ENCODE measurements at regions not wholly inside any gene's neighbourhood (a gene's known extent, or its start where the extent isn't known, plus 50 kb on each side); places are given as distances from the start of the nearest gene placed in this dataset.

GRCh38 chr5:35356725-35357124 lies 126.4 kb upstream of the PRLR start:
- Histone ChIP-seq H3K4me3 (no peak overlapping the region), H3K27me3 (no peaks in the 10 kb centered on the region), H3K27ac (no peak overlapping the region), H3K9me3 (no peaks in the 10 kb centered on the region), H3K36me3 (no peaks in the 10 kb centered on the region), H3K4me1 (peaks cover 9% of the 10 kb centered on the region)
- WGBS: 53% methylated on average over 4 of the region's 4 CpGs
- DNase-seq (ENCODE audit: low spot score in 2 of 2): no peak
- TF ChIP-seq EP300 (IDR thresholded peaks at IDR 0.05): no peak
- TF ChIP-seq POLR2AphosphoS5 (IDR thresholded peaks at IDR 0.05): no peak
- no peak for TF ChIP-seq POLR2A (IDR thresholded peaks at IDR 0.05)
- TF ChIP-seq, protein P1, sequence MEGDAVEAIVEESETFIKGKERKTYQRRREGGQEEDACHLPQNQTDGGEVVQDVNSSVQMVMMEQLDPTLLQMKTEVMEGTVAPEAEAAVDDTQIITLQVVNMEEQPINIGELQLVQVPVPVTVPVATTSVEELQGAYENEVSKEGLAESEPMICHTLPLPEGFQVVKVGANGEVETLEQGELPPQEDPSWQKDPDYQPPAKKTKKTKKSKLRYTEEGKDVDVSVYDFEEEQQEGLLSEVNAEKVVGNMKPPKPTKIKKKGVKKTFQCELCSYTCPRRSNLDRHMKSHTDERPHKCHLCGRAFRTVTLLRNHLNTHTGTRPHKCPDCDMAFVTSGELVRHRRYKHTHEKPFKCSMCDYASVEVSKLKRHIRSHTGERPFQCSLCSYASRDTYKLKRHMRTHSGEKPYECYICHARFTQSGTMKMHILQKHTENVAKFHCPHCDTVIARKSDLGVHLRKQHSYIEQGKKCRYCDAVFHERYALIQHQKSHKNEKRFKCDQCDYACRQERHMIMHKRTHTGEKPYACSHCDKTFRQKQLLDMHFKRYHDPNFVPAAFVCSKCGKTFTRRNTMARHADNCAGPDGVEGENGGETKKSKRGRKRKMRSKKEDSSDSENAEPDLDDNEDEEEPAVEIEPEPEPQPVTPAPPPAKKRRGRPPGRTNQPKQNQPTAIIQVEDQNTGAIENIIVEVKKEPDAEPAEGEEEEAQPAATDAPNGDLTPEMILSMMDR (IDR thresholded peaks at IDR 0.05): no peak

DNA sequence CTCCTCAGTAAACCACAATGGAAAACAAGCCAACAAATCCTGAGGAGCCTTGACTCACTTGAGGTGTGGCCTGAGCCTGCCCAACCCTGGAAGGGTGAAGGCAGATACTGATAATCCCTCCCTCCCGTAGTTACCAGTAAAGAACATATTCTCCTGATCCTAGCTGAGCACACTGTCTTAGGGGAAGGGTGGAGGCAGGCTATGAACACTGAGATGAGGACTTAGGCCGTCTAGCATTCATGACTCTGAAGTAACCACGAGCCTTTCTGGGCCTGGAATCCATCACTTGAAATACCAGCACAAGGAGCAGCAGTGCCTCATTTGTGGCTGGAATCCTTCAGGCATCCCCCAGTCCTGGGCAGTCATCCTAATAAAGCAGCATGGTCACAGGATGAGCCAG lies 124.5 kb upstream of the PRLR start:
- no peak for DNase-seq (ENCODE audit: low spot score in 2 of 2)
- Histone ChIP-seq H3K9me3 (no peaks in the 10 kb centered on the region), H3K4me3 (no peak overlapping the region), H3K36me3 (no peaks in the 10 kb centered on the region), H3K4me1 (peaks cover 9% of the 10 kb centered on the region), H3K27me3 (no peaks in the 10 kb centered on the region), H3K27ac (no peak overlapping the region)
- WGBS: 23% methylated on average over 3 of the region's 3 CpGs
- TF ChIP-seq, protein P1 (IDR thresholded peaks at IDR 0.05): no peak
- TF ChIP-seq POLR2AphosphoS5 (IDR thresholded peaks at IDR 0.05): no peak
- no peak for TF ChIP-seq POLR2A (IDR thresholded peaks at IDR 0.05)
- no peak for TF ChIP-seq EP300 (IDR thresholded peaks at IDR 0.05)

DNA sequence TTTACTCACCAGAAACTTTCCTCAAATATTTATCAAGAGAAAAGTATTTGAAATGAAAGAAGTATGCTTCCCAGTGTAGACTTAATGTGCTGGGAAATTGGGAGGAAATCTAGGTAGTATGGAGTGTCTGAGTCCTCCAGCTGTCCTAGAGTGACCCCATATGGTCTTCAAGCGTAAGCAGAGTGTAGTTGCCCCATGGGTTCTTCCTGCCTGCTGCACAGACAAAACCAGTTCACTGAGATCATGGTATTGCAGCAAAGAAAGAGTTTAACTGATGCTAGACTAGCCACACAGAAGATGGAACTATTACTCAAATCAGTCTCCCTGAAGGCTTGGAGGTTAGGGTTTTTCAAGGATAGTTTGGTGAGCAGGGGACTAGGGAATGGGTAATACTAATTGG lies 114.9 kb upstream of the PRLR start:
- 82% methylated on average over 1 of the region's 1 CpG for WGBS
- no peak for TF ChIP-seq EP300 (IDR thresholded peaks at IDR 0.05)
- no peaks in the 10 kb centered on the region for H3K9me3 ChIP-seq
- no peak overlapping the region for H3K4me3 ChIP-seq
- no peaks in the 10 kb centered on the region for H3K27me3 ChIP-seq
- peaks cover 5% of the 10 kb centered on the region for H3K4me1 ChIP-seq
- H3K27ac ChIP-seq: no peak overlapping the region
- no peaks in the 10 kb centered on the region for H3K36me3 ChIP-seq
- DNase-seq (ENCODE audit: low spot score in 2 of 2): no peak

DNA sequence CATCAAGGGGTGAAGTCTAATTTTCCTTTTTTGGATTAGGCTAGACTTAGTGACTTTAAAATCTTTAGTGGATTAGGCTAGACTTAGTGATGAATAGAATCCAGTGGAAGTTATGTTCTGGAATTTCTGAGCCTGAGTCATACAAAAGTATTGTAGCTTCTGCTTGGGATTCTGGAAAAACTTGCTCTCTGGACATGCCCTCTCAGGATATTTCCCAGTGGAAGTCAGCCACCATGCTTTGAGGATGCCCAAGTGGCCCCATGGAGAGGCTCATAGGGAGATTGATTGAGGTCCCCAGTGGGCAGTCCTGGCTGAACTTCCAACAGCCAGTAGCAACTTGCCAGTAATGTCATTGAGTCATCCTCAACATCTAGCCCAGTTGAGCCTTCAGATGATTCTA lies 112.4 kb upstream of the PRLR start:
- H3K27ac ChIP-seq: no peak overlapping the region
- H3K4me3 ChIP-seq: no peak overlapping the region
- no peaks in the 10 kb centered on the region for H3K36me3 ChIP-seq
- DNase-seq (ENCODE audit: low spot score in 2 of 2): no peak
- no peaks in the 10 kb centered on the region for H3K27me3 ChIP-seq
- H3K4me1 ChIP-seq: peaks cover 5% of the 10 kb centered on the region
- TF ChIP-seq EP300 (IDR thresholded peaks at IDR 0.05) (no peak), POLR2AphosphoS5 (IDR thresholded peaks at IDR 0.05) (no peak), POLR2A (IDR thresholded peaks at IDR 0.05) (no peak)
- TF ChIP-seq, protein P1 (IDR thresholded peaks at IDR 0.05): no peak
- H3K9me3 ChIP-seq: no peaks in the 10 kb centered on the region

GRCh38 chr5:35341189-35341588 lies 110.9 kb upstream of the PRLR start:
- H3K36me3 ChIP-seq: no peaks in the 10 kb centered on the region
- no peaks in the 10 kb centered on the region for H3K9me3 ChIP-seq
- no peak for DNase-seq (ENCODE audit: low spot score in 2 of 2)
- no peak overlapping the region for H3K4me3 ChIP-seq
- no peaks in the 10 kb centered on the region for H3K27me3 ChIP-seq
- TF ChIP-seq POLR2A (IDR thresholded peaks at IDR 0.05): no peak
- TF ChIP-seq, protein P1 (IDR thresholded peaks at IDR 0.05): no peak
- TF ChIP-seq EP300 (IDR thresholded peaks at IDR 0.05): no peak
- no peak for TF ChIP-seq POLR2AphosphoS5 (IDR thresholded peaks at IDR 0.05)
- H3K27ac ChIP-seq: no peak overlapping the region
- H3K4me1 ChIP-seq: peaks cover 5% of the 10 kb centered on the region
- 93% methylated on average over 1 of the region's 1 CpG for WGBS

DNA sequence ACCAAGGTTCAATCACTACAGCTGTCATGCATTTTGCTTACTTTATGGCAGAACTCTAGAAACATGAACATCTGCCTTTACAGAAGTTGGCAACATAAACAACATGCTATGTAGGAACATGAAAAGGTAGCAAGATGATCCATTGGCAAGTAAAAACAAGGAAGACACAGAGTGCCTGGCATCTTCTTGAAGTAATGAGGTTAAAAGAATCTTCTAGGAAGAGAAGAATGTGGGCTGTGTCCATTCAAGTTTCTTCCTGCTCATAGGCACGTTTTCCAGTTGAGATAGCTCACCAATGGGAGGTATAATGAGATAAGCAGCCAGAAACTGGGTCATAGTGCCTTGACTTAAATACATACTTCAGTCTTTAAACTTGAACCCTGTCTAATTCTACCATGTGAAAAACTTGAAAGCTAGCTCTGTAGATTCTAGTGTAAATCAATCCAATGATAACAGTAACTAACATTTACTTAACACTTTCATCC lies 109.4 kb upstream of the PRLR start:
- H3K27ac ChIP-seq: no peak overlapping the region
- 18% methylated on average over 1 of the region's 1 CpG for WGBS

More for the DNA sequence above, 109.4 kb upstream of the PRLR start:
- TF ChIP-seq, protein P1 (IDR thresholded peaks at IDR 0.05): no peak
- TF ChIP-seq EP300 (IDR thresholded peaks at IDR 0.05) (no peak), POLR2AphosphoS5 (IDR thresholded peaks at IDR 0.05) (no peak), POLR2A (IDR thresholded peaks at IDR 0.05) (no peak)
- DNase-seq (ENCODE audit: low spot score in 2 of 2): no peak
- no peaks in the 10 kb centered on the region for H3K27me3 ChIP-seq
- no peaks in the 10 kb centered on the region for H3K36me3 ChIP-seq
- no peaks in the 10 kb centered on the region for H3K9me3 ChIP-seq
- H3K4me3 ChIP-seq: no peak overlapping the region
- H3K4me1 ChIP-seq: peaks cover 5% of the 10 kb centered on the region

All from suprapubic skin (tissue), 4 donors.